ENCODE measurements at regions not wholly inside any gene's neighbourhood (a gene's known extent, or its start where the extent isn't known, plus 50 kb on each side); places are given as distances from the start of the nearest gene placed in this dataset.
"Not testable (repeated sequence)": the region's sequence is repeated elsewhere in the genome, so short reads cannot be mapped to it uniquely, and the experiment has no call there.

GRCh38 chr14:34062353-34062973 lies 111.6 kb upstream of the EGLN3 start:
- DNase-seq (ENCODE audit: low spot score): no peak

DNA sequence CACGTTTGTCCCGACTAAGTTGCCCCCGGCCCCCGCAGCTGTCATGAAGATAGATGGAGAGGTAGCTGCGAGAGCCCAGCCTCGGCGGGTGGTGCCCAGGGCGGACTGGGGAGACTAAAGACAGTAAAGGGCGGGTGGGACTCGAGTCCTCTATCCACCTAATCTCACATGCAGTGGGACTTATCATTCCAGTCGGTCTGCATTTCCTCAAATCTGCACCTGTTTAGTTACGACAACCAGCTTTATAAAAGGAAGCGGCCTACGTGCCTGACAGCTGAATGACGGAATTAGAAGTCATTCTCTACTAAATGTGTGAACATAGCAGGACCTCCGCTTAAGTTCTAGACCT lies 109.8 kb upstream of the EGLN3 start:
- no peak for DNase-seq (ENCODE audit: low spot score)

DNA sequence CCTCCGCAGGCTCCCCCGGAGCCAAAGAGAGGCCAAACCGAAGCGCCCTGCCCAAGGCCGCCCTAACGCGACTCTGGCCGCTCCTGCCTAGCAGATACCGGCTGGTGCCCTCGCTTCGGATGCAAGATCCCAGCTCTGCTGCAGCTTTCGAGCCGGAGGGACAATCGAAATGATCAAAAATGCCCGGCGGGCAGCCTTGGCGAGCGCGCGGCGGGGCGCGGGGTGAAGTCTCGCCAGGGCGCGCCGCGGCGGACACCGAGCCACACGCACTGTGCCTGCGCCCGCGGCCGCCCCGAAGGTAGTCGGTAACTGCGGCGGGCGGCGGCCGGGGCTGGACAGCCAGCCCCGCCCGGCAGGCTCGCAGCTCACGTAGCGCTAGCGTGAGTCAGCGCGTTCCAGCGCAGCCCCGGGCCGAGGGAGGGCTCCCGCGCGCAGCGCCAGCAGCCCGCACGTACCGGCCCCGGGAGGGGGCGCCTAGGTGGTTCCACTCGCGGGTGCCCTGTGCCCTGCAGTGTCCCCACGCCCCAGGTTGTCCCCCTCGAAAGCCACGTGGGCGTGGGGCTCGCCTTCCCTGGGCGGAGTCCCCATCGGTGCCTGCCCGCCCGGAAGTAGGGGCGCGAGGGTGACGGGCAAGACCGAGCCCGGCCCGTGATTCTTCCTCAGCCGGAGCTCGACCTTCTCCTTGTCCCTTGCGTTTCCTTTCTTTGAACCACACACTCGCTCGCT lies 109.2 kb upstream of the EGLN3 start:
- peak; percentile 57 for DNase-seq (ENCODE audit: low spot score)

GRCh38 chr14:34059037-34059924 lies 108.4 kb upstream of the EGLN3 start:
- DNase-seq (ENCODE audit: low spot score): no peak

- DNase-seq (ENCODE audit: low spot score): no peak
Measured at GRCh38 chr14:34058510-34058909, 107.6 kb upstream of the EGLN3 start.

DNA sequence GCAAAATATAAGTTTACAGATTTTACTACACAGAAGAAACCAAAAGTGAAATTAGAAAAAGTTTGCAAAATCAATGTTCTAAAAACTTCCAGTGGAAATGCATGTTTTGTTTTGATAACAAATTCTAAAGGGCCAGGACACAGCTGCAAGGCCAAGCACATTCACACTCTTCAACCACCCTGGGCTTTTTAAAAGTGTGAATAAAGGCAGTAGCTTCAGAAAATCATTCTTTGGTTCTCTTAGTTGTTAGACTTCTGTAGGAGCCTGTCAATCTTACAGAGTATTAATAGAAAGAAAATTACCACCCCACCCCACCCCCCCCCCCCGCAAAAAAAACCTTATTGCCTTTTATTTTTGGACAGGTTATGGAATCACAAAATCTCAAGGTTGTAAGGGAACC lies 105.2 kb upstream of the EGLN3 start:
- DNase-seq (ENCODE audit: low spot score): no peak

- DNase-seq (ENCODE audit: low spot score): no peak
Measured at GRCh38 chr14:34055157-34055950, 104.5 kb upstream of the EGLN3 start.

DNA sequence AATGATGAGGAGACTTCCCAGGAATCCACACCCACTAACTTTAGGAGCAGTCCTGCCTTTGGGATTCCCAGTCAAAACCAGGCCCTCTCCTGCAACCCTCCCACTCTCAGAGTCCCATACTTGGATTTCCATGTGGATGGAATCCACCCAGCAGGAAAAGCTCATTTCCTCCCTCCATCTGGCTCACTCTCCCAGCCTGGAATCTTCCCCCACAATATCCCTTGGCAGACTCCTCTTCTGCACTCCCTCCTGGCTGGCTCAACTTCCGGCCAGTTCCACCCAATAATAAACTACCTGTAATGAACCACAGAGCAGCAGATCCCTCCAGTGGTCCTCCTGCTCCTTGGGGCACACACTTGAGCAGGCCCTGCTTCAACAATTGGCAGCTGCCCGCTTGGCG lies 102.8 kb upstream of the EGLN3 start:
- no peak for DNase-seq (ENCODE audit: low spot score)

- no peak for DNase-seq (ENCODE audit: low spot score)
Measured at GRCh38 chr14:34052658-34053014, 101.8 kb upstream of the EGLN3 start.

DNA sequence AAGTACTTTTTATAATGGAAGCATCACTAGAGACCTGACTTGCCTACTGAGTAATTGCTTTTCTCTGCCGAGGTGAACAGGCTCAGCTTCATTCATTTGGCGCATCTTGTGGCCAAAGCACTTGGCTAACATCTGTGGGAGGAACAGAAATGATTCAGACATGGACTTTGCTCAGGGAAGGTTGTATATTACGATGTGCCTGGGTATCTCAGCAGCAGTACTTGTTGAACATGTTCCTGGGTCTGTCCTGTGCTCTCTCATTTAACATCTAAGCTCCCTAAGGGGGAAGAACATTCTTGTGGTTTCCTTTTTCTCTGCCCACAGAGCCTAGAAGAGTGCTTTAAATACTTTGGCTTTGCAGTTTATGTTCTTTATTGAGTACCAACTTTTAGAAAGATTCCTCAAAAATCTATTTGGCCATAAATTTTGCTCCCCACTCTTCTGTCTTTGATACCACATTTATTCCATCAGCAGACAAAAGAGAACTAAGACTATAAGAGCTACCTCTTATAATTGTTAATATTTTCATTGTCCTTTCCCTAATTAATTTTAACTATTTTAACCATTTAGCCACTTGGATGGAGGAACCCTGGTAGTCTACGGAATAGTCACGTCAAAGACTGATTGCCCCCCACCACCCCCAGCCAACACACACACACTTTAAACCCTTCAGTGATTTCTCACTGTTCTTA lies 101.2 kb upstream of the EGLN3 start:
- no peak for DNase-seq (ENCODE audit: low spot score)

- no peak for DNase-seq (ENCODE audit: low spot score)
Measured at GRCh38 chr14:34050606-34051005, 99.7 kb upstream of the EGLN3 start.

DNA sequence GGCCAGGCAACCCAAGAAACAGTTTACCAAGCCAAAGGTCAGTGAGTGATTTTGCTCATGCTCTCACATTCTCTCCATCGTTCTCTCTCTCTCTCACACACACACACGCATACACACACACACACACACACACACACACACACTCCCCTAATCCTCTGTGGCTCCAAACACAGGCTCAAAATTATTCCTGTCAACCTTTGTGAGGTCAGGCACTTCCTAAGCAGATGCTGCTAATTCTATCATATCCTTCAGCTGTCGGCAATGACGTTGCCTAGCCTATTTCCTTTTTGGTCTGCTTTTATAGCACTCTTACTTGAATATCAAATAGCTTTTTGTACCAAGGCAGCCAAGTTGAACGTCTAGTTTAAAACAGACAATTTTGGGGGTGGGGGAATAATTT lies 98.9 kb upstream of the EGLN3 start:
- no peak for DNase-seq (ENCODE audit: low spot score)

DNA sequence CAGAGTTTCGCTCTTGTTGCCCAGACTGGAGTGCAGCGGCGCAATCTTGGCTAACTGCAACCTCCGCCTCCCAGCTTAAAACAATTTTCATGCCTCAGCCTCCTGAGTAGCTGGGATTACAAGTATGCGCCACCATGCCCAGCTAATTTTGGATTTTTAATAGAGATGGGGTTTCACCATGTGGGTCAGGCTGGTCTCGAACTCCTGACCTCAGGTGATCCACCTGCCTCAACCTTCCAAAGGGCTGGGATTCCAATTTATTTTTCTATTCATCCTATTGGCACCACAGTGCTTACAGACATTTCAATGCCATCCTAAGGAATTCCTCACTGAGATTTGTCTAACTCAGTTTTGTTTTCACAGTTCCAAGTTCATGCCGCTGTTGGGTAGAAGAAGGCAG lies 98.3 kb upstream of the EGLN3 start:
- not testable (repeated sequence) for DNase-seq (ENCODE audit: low spot score)

DNA sequence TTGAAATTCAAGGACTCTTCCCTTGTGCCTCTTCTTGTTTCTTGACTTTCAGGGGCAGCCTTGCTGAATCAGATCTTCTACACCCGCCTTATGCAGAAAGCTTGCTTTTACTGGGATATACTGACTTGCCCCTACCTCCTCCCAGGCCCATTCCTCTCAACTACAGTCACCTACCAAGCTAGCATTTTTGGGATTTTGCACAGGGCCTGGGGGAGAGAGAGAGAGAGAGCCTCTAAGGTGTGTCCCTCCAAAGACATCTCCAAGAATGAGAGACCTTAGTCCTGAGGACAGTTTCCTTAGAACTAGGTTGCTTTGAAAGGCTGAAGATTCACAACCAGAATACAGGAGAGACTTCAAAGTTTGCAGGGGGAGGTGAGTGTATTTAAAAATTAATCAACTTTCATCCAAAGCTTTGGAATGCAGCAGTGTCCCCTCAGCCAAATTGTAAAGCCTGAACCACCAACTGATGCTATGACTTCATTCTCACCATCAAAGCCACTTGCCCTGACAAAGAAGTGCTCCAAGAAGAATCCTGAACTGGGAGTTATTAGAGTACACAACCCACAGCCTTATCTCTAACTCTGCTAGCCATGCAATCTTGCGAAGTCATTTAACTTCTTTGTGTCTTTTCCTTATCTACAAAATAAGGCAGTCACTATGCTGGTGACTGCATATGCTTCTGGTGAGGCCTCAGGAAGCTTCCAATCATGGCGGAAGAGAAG lies 96.1 kb upstream of the EGLN3 start:
- DNase-seq (ENCODE audit: low spot score): no peak

DNA sequence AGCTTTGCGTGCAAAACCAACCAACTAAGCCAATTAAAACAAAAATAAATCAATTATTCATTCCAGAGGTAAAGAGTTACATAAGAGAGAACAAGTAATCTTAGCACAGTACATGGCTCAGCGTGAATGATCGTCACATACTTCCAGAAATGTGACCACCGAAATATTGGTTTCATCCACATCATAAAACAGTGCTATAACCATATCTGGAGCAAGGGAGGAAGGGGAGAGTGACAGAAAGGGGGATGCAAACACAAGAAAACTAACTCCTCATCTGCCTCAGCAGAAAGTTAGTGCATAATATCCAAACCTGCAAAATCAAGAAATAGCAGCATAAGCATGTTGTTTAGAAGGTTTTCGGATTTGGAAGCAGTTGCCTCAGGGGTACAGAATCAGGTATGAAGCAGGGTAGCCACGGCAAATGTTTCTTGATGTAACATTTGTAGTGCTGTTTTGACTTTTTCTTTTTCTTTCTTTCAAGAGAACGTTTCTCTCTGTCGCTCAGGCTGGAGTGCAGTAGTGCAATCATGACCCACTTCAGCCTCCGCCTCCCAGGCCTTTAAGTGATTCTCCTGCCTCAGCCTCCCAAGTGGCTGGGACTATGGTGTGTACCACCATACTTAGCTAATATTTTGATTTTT lies 93.9 kb upstream of the EGLN3 start:
- DNase-seq (ENCODE audit: low spot score): no peak

DNA sequence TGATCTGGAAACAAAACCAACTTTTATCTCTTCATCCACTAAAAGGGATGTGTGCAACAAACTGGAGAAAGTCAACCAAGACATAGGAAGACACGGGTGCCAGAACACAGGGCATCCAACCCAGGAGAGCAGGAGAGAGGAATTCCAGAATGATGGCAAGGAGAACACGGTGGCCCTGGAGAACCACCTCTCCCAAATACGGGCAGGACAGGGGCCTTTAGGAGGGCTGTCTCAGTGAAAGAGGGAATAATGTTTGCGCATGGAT lies 93.4 kb upstream of the EGLN3 start:
- DNase-seq (ENCODE audit: low spot score): no peak

DNA sequence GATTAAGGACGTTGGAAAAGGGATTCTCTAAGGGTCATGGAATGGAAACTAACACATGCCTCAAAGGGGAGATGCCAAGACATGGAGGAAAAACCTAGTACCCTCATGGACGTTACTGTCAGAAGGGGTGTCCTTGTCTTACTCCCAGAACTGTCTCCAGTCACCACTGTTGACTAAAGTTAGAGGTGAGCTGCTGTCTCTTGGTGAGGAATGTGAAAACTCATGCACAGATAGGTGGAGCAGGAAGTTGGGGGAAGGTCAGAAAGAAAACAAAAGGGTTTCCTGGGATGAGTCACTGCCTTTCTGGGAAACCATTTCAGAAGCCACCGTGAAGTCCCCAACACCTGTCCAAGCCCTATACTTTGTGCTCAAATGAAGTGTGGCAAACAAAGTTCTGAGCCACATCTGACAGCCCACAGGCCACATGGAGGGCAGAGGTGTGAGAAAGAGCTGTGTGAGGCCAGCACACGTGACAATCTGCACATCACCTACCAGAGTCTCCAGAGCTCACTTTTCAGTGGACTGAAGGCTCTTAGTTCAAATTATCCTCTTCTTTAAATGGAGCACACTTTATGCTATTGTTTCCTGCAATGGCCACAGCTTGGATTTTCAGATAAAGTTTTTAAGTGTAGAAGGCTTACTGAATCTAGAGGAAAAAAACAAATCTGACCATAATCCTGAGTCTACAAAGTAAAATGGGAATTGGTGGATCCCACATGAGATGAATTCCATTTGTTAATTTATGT lies 92.9 kb upstream of the EGLN3 start:
- no peak for DNase-seq (ENCODE audit: low spot score)

GRCh38 chr14:34041220-34041619 lies 90.3 kb upstream of the EGLN3 start:
- DNase-seq (ENCODE audit: low spot score): no peak

DNA sequence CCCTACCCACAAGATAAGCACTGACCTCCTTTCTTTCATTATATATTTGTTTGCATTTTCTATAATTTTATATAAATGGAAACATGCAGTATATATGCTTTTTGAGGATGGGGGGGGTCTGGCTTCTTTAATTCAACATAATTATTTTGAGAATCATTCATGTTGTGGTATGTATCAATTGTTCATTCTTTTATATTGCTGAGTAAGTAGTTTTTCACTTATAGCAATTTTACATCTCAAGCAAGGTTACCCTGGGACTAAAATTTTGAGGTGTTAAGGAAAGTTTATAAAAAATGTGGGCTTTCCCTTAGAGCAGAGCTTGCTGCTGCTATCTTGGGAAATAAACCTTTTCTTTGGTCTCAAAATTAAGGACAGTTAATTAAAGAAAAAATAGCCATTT lies 89.9 kb upstream of the EGLN3 start:
- no peak for DNase-seq (ENCODE audit: low spot score)

- DNase-seq (ENCODE audit: low spot score): no peak
Measured at GRCh38 chr14:34039428-34040047, 88.7 kb upstream of the EGLN3 start.
